ENCODE measurements at regions not wholly inside any gene's neighbourhood (a gene's known extent, or its start where the extent isn't known, plus 50 kb on each side); places are given as distances from the start of the nearest gene placed in this dataset.

DNA sequence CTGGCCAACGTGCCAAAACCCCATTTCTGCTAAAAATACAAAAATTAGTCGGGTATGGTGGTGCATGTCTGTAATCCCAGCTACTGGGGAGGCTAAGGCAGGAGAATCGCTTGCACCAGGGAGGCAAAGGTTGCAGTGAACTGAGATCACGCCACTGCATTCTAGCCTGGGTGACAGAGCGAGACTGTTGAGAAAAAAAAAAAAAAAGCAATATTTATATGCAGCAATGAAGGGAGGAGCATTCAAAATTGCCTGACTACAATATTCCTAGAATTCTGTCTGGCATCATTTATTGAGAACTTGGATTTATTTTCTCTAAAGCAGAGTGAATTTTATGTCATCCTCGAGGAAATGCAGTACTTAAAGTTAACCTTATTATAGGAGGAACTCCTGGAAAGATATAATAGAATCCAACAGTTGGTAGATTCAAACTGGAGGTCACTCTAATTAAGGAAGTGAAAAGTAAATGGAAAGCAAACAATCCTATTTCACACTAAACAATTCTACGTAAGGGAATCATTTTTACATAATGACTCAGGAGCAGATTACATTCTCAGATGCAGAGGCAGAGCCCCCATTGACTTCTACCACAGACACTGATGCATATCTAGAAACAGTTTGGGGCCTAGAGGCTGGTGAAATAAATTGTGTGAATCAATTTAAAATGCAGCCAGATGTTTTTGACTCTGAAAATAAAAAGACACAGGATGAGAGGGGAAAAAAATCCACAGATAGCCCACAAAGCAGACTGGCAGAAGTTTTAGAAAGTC, 82.1 kb upstream of the FHIT start (continued):
- TF ChIP-seq ZNF462 (CRISPR knock-in tag; IDR thresholded peaks at IDR 0.05) = no peak
- TF ChIP-seq ZNF331 (CRISPR knock-in tag; IDR thresholded peaks at IDR 0.05; ENCODE audit: low read depth) = no peak

GRCh38 chr3:61334783-61335182, 83.5 kb upstream of the FHIT start:
- Histone ChIP-seq H4K20me1 (replicated peaks; ENCODE audit: insufficient read depth) (no peaks in the 10 kb centered on the region), H3K4me3 (no peak overlapping the region), H3K36me3 (ENCODE audit: insufficient read depth) (no peaks in the 10 kb centered on the region), H3K4me1 (ENCODE audit: insufficient read depth) (peaks cover 19% of the 10 kb centered on the region; the same call in 1 of the 2 replicates), H3K79me2 (replicated peaks; ENCODE audit: insufficient read depth) (no peaks in the 10 kb centered on the region), H3K27me3 (ENCODE audit: insufficient read depth) (no peaks in the 10 kb centered on the region), H3K27ac (ENCODE audit: low read depth) (no peak overlapping the region), H3F3A (replicated peaks; ENCODE audit: low read depth) (no peaks in the 10 kb centered on the region), H3K4me2 (no peak overlapping the region), H3K9me2 (ENCODE audit: insufficient read depth) (peaks cover 9% of the 10 kb centered on the region; the same call in 1 of the 2 replicates), H2AFZ (no peak overlapping the region)
- DNase-seq (ENCODE audit: low spot score) (no peak), ATAC-seq (no peak)
- Mint-ChIP-seq H3K9me3 (peaks cover 18% of the 10 kb centered on the region), H3K27me3 (ENCODE audit: insufficient read depth, low read depth, poor library complexity) (peaks cover 5% of the 10 kb centered on the region), H3K4me1 (peaks cover 33% of the 10 kb centered on the region), H3K4me3 (no peak overlapping the region), H3K36me3 (ENCODE audit: low read depth) (peaks cover 29% of the 10 kb centered on the region), H3K27ac (no peak overlapping the region)
- no peak for TF ChIP-seq ZNF331 (CRISPR knock-in tag; IDR thresholded peaks at IDR 0.05; ENCODE audit: low read depth)
- no peak for TF ChIP-seq CREB1 (CRISPR knock-in tag; IDR thresholded peaks at IDR 0.05; ENCODE audit: low read depth)
- TF ChIP-seq STAT1 (IDR thresholded peaks at IDR 0.05; ENCODE audit: unreplicated experiment) = no peak
- TF ChIP-seq JUNB (IDR thresholded peaks at IDR 0.05; ENCODE audit: unreplicated experiment) = no peak
- TF ChIP-seq, protein P1, sequence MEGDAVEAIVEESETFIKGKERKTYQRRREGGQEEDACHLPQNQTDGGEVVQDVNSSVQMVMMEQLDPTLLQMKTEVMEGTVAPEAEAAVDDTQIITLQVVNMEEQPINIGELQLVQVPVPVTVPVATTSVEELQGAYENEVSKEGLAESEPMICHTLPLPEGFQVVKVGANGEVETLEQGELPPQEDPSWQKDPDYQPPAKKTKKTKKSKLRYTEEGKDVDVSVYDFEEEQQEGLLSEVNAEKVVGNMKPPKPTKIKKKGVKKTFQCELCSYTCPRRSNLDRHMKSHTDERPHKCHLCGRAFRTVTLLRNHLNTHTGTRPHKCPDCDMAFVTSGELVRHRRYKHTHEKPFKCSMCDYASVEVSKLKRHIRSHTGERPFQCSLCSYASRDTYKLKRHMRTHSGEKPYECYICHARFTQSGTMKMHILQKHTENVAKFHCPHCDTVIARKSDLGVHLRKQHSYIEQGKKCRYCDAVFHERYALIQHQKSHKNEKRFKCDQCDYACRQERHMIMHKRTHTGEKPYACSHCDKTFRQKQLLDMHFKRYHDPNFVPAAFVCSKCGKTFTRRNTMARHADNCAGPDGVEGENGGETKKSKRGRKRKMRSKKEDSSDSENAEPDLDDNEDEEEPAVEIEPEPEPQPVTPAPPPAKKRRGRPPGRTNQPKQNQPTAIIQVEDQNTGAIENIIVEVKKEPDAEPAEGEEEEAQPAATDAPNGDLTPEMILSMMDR (conservative IDR thresholded peaks at IDR 0.05; ENCODE audit: low read depth in 2 of 2) = no peak
- no peak for TF ChIP-seq ETS1 (IDR thresholded peaks at IDR 0.05)
